Loucy (cell line): ENCODE measurements at regions not wholly inside any gene's neighbourhood (a gene's known extent, or its start where the extent isn't known, plus 50 kb on each side); places are given as distances from the start of the nearest gene placed in this dataset.

Source experiments
- CTCF ChIP-seq: fragments of 200-600 bp; sonication (generic); conservative IDR thresholded peaks from 2 replicates; pipeline ENCODE4 v1.5.1; 2014; ENCODE audit warnings: mild to moderate bottlenecking, antibody characterized with exemption, low read length
- EZH2phosphoT487 ChIP-seq: fragments of 200-600 bp; IDR thresholded peaks from 2 replicates; pipeline ENCODE4 v1.6.1; 2018; ENCODE audit warnings: antibody characterized with exemption, mild to moderate bottlenecking, moderate library complexity, borderline replicate concordance

- TF ChIP-seq CTCF (no peak), EZH2phosphoT487 (no peak)
Observed at GRCh38 chr5:28404363-28405071, 1366.1 kb upstream of the CDH9 start.
